ENCODE measurements at regions not wholly inside any gene's neighbourhood (a gene's known extent, or its start where the extent isn't known, plus 50 kb on each side); places are given as distances from the start of the nearest gene placed in this dataset.

- Histone ChIP-seq H3K4me3 (ENCODE audit: insufficient read depth, low read depth, low read length) (no peak overlapping the region), H3K23ac (ENCODE audit: low read depth, low read length) (no peak overlapping the region), H2BK120ac (ENCODE audit: low read depth, low read length) (no peak overlapping the region), H3K9me1 (ENCODE audit: insufficient read depth, low read length) (no peaks in the 10 kb centered on the region), H2AK9ac (replicated peaks; ENCODE audit: low read depth, low read length, poor library complexity) (no peak overlapping the region), H3K9me3 (ENCODE audit: control insufficient read depth, insufficient read depth, low read length) (0 out of 2 replicates have a peak, but pooled peaks cover 3% of the 10 kb centered on the region), H2BK20ac (ENCODE audit: low read depth, low read length) (no peak overlapping the region), H3K4me2 (ENCODE audit: low read depth, low read length) (no peak overlapping the region), H3K27ac (ENCODE audit: insufficient read depth, low read length) (no peak overlapping the region), H2BK5ac (ENCODE audit: low read depth, low read length, poor library complexity, severe bottlenecking) (no peak overlapping the region), H2AFZ (replicated peaks; ENCODE audit: low read length, poor library complexity) (no peak overlapping the region), H3K4ac (ENCODE audit: low read depth, low read length) (no peak overlapping the region), H4K91ac (ENCODE audit: insufficient read depth, low read depth, low read length) (no peak overlapping the region), H4K20me1 (ENCODE audit: insufficient read depth, low read length) (no peaks in the 10 kb centered on the region), H3K27me3 (ENCODE audit: control insufficient read depth, insufficient read depth, low read length) (no peaks in the 10 kb centered on the region), H3K18ac (ENCODE audit: low read depth, low read length) (no peak overlapping the region), H2BK15ac (ENCODE audit: low read depth, low read length) (no peak overlapping the region), H2AK5ac (ENCODE audit: low read depth, low read length) (no peak overlapping the region), H3K36me3 (ENCODE audit: control insufficient read depth, insufficient read depth, low read length) (no peaks in the 10 kb centered on the region), H3K9ac (ENCODE audit: low read depth, low read length) (no peak overlapping the region), H4K8ac (ENCODE audit: low read depth in 2 of 2, low read length in 2 of 2) (no peak overlapping the region), H3K56ac (ENCODE audit: extremely low read depth, insufficient read depth, low read length) (no peak overlapping the region), H3K4me1 (ENCODE audit: control insufficient read depth, insufficient read depth, low read length) (peaks cover 11% of the 10 kb centered on the region), H3K14ac (replicated peaks; ENCODE audit: low read depth, low read length) (no peak overlapping the region), H4K5ac (ENCODE audit: low read depth, low read length) (no peak overlapping the region), H3K79me1 (ENCODE audit: low read depth in 1 of 2, low read length in 2 of 2) (no peaks in the 10 kb centered on the region)
- dilution Hi-C loops (cut with HindIII; ENCODE audit: low sequenced_read_pairs, unreplicated experiment) (no loop called here), intact Hi-C loops (cut with micrococcal nuclease) (no loop called here), in situ Hi-C loops (cut with MboI; ENCODE audit: low sequenced_read_pairs) (no loop called here)
- no TSS peak for BruUV-seq (replicated peaks)
- CTCF ChIA-PET = no interaction called here
- ATAC-seq (ENCODE audit: low read depth) (no peak), DNase-seq (no peak)
- 100% methylated on average over 1 of the region's 1 CpG; no CpG with 5 or more reads in 1 of the 2 experiments for WGBS, 2 experiments (ENCODE audit: extremely low coverage in 2 of 2, insufficient read length in 1 of 2)
- TF ChIP-seq FOS (IDR thresholded peaks at IDR 0.05; ENCODE audit: low read depth, low read length) = no peak
- TF ChIP-seq RFX5 (IDR thresholded peaks at IDR 0.05; ENCODE audit: low read depth, low read length) = no peak
- no peak for TF ChIP-seq ELK1 (IDR thresholded peaks at IDR 0.05; ENCODE audit: borderline replicate concordance, low read depth, low read length)
- TF ChIP-seq CTCF (conservative IDR thresholded peaks at IDR 0.05; ENCODE audit: low read depth, low read length) = no peak
- no peak for TF ChIP-seq RCOR1 (IDR thresholded peaks at IDR 0.05; ENCODE audit: insufficient replicate concordance, low read length)
- POLR2A ChIA-PET (ENCODE audit: unreplicated experiment) = no interaction called here
Measured at GRCh38 chr3:187925326-187925725, 180.1 kb upstream of the BCL6 start.

Data from IMR-90 (cell line).